Suprapubic skin (tissue), 4 donors: ENCODE measurements at regions not wholly inside any gene's neighbourhood (a gene's known extent, or its start where the extent isn't known, plus 50 kb on each side); places are given as distances from the start of the nearest gene placed in this dataset.
"Not testable (repeated sequence)": the region's sequence is repeated elsewhere in the genome, so short reads cannot be mapped to it uniquely, and the experiment has no call there.

Experiments
- DNase-seq, 2 donors: peaks; one replicate each; pipeline ENCODE4 v3.0.0-alpha.2; 2019; ENCODE audit warnings: low spot score in 2 of 2
- H3K27ac ChIP-seq: fragments of 200-600 bp; sonication (generic); one replicate; pipeline ENCODE4 v1.5.1; 2019
- H3K27me3 ChIP-seq: fragments of 200-600 bp; sonication (generic); one replicate; pipeline ENCODE4 v1.5.1; 2019
- H3K36me3 ChIP-seq: fragments of 200-600 bp; sonication (generic); one replicate; pipeline ENCODE4 v1.5.1; 2019
- H3K4me1 ChIP-seq: fragments of 200-600 bp; sonication (generic); one replicate; pipeline ENCODE4 v1.5.1; 2019
- H3K4me3 ChIP-seq: fragments of 200-600 bp; sonication (generic); one replicate; pipeline ENCODE4 v1.5.1; 2019; ENCODE audit warnings: mild to moderate bottlenecking
- H3K9me3 ChIP-seq: fragments of 200-600 bp; sonication (generic); one replicate; pipeline ENCODE4 v1.5.1; 2019
- EP300 ChIP-seq: sonication (generic); formaldehyde crosslinking; IDR thresholded peaks from one replicate; pipeline ENCODE4 v1.6.1; 2017; ENCODE audit warnings: antibody characterized with exemption
- POLR2A ChIP-seq, 2 donors: fragments of 450-650 bp; IDR thresholded peaks; one replicate each; pipeline ENCODE4 v1.6.1; 2017; ENCODE audit warnings: antibody characterized with exemption in 2 of 2, mild to moderate bottlenecking in 2 of 2, moderate library complexity in 2 of 2
- POLR2AphosphoS5 ChIP-seq, 3 donors: sonication (generic); formaldehyde crosslinking; IDR thresholded peaks; one replicate each; pipeline ENCODE4 v1.6.1; 2017; ENCODE audit warnings: antibody characterized with exemption in 3 of 3
- WGBS: methylation state at CpG from one replicate; pipeline ENCODE4 v1.1.5; 2018; 5-methylcytosine and 5-hydroxymethylcytosine counted together
- TF ChIP-seq, protein P1 (sequence below), 2 donors: fragments of 200-600 bp in 1 of 2; fragments of 450-650 bp in 1 of 2; sonication (generic) in 1 of 2; IDR thresholded peaks; one replicate each; pipeline ENCODE4 v1.5.1; 2016 to 2019; ENCODE audit warnings: antibody characterized with exemption in 2 of 2, mild to moderate bottlenecking in 1 of 2, moderate library complexity in 1 of 2

- DNase-seq, H3K4me1 ChIP-seq, H3K9me3 ChIP-seq, H3K4me3 ChIP-seq, H3K36me3 ChIP-seq, H3K27ac ChIP-seq, H3K27me3 ChIP-seq: not testable (repeated sequence)
- WGBS, result 40% methylated on average over 11 of the region's 13 CpGs
Observed at GRCh38 chr16:32066016-32066651, 187.0 kb upstream of the TP53TG3D start.

GRCh38 chr16:32071586-32071985, 181.5 kb upstream of the TP53TG3D start:
- H3K4me1 ChIP-seq, H3K4me3 ChIP-seq, H3K27me3 ChIP-seq, DNase-seq, H3K36me3 ChIP-seq, H3K27ac ChIP-seq, H3K9me3 ChIP-seq: not testable (repeated sequence)
- WGBS, result no CpG with 5 or more reads among the region's 3 CpGs

GRCh38 chr16:32083891-32084290, 169.2 kb upstream of the TP53TG3D start:
- H3K4me1 ChIP-seq, H3K9me3 ChIP-seq, H3K36me3 ChIP-seq, H3K4me3 ChIP-seq, H3K27ac ChIP-seq: not testable (repeated sequence)
- H3K27me3 ChIP-seq, result peaks cover 20% of the 10 kb centered on the region
- DNase-seq, result peak in 1 of 2 donors; percentile 41
- no CpG with 5 or more reads among the region's 15 CpGs for WGBS

- H3K4me1 ChIP-seq, H3K36me3 ChIP-seq, H3K9me3 ChIP-seq, H3K27ac ChIP-seq: not testable (repeated sequence)
- H3K27me3 ChIP-seq, result peaks cover 20% of the 10 kb centered on the region
- 18% methylated on average over 67 of the region's 86 CpGs for WGBS
- DNase-seq, result peak in 1 of 2 donors; percentile 54
- H3K4me3 ChIP-seq, result peak overlapping the region; percentile 49
Observed at GRCh38 chr16:32084656-32085401, 168.3 kb upstream of the TP53TG3D start.

DNA sequence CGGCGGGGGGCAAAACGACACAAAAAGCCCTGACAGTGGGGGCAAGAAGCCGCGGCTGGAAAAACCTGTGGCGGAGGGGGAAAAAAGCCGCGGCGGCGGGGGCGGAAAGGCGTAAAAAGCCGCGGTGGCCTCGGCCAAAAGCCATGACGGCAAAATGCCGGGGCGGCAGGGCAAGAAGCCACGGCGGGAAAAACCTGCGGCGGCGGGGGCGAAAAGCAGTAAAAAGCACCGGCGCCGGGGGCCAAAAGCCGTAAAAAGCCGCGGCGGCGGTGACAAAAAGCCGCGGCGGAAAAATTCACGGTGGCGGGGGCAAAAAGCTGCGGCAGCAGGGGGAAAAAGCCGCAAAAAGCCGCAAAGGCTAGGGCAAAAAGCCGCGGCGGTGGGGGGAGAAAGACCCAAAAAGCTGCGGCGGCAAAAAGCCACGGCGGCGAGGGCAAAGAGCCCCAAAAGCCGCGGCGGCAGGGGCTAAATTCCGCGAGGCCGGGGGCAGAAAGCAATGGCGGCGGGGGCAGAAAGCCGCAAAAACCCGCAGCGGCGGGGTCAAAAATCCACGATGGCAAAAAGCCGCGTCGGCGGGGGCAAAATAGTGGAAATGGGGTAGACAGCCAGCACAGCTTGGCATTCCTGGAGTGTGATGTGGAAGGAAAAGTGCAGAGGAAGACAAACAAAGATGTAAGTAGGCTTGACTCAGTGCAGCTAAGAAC, 167.5 kb upstream of the TP53TG3D start:
- peaks cover 20% of the 10 kb centered on the region for H3K27me3 ChIP-seq
- H3K9me3 ChIP-seq, H3K36me3 ChIP-seq, H3K4me1 ChIP-seq, H3K27ac ChIP-seq: not testable (repeated sequence)
- DNase-seq, result peak in 1 of 2 donors; percentile 37
- H3K4me3 ChIP-seq, result peak overlapping the region; percentile 49
- 10% methylated on average over 48 of the region's 65 CpGs for WGBS

- Histone ChIP-seq H3K4me3 (peak overlapping the region; percentile 63), H3K27me3 (peaks cover 19% of the 10 kb centered on the region)
- H3K36me3 ChIP-seq, H3K4me1 ChIP-seq, H3K27ac ChIP-seq, DNase-seq, H3K9me3 ChIP-seq: not testable (repeated sequence)
- WGBS, result 8% methylated on average over 45 of the region's 45 CpGs
Observed at GRCh38 chr16:32115562-32115961, 137.5 kb upstream of the TP53TG3D start.

DNA sequence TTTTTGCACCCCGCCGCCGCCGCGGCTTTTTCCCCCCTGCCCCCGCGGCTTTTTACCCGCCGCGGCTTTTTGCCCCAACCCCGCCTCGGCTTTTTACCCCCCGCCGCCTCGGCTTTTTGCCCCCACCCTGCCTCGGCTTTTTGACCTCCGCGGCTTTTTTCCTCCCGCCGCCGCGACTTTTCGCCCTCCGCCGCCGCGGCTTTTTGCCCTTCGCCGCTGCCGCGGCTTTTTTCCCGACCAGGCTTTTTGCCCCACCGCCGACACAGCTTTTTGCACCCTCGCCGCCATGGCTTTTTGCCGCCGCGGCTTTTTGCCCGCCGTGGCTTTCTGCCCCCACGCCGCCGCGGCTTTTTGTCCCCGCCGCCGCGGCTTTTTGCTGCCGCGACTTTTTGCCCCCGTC, 137.0 kb upstream of the TP53TG3D start:
- WGBS, result 1% methylated on average over 41 of the region's 52 CpGs
- H3K27me3 ChIP-seq, result peaks cover 19% of the 10 kb centered on the region
- H3K4me3 ChIP-seq, result peak overlapping the region; percentile 63
- H3K4me1 ChIP-seq, result peaks cover 9% of the 10 kb centered on the region
- no peaks in the 10 kb centered on the region for H3K36me3 ChIP-seq
- H3K9me3 ChIP-seq, result no peaks in the 10 kb centered on the region
- no peak overlapping the region for H3K27ac ChIP-seq
- DNase-seq, result no peak
- TF ChIP-seq EP300 (no peak), POLR2AphosphoS5 (IDR thresholded peaks at IDR 0.05) (no peak), POLR2A (IDR thresholded peaks at IDR 0.05) (no peak)
- TF ChIP-seq, protein P1, sequence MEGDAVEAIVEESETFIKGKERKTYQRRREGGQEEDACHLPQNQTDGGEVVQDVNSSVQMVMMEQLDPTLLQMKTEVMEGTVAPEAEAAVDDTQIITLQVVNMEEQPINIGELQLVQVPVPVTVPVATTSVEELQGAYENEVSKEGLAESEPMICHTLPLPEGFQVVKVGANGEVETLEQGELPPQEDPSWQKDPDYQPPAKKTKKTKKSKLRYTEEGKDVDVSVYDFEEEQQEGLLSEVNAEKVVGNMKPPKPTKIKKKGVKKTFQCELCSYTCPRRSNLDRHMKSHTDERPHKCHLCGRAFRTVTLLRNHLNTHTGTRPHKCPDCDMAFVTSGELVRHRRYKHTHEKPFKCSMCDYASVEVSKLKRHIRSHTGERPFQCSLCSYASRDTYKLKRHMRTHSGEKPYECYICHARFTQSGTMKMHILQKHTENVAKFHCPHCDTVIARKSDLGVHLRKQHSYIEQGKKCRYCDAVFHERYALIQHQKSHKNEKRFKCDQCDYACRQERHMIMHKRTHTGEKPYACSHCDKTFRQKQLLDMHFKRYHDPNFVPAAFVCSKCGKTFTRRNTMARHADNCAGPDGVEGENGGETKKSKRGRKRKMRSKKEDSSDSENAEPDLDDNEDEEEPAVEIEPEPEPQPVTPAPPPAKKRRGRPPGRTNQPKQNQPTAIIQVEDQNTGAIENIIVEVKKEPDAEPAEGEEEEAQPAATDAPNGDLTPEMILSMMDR (IDR thresholded peaks at IDR 0.05), result no peak

DNA sequence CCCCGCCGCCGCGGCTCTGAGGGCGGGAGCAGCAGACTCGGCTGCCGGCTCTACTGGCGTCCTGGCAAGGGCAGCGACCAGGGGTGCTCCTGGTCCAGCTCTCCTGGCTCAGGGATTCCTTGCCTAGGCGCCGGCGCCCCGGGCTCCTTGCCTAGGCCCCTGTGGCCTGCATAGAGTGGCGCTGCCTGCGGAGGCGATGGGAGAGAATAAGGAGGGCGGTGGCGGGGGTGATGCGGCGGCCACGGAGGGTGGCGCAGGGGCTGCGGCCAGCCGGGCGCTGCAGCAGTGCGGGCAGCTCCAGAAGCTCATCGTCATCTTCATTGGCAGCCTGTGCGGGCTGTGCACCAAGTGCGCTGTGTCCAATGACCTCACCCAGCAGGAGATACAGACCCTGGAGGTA, 136.6 kb upstream of the TP53TG3D start:
- H3K9me3 ChIP-seq, DNase-seq, H3K4me1 ChIP-seq, H3K36me3 ChIP-seq, H3K27ac ChIP-seq: not testable (repeated sequence)
- H3K27me3 ChIP-seq, result peaks cover 19% of the 10 kb centered on the region
- H3K4me3 ChIP-seq, result peak overlapping the region; percentile 63
- WGBS, result 33% methylated on average over 12 of the region's 29 CpGs

- H3K36me3 ChIP-seq, H3K9me3 ChIP-seq, DNase-seq, H3K27ac ChIP-seq, H3K4me1 ChIP-seq, H3K4me3 ChIP-seq: not testable (repeated sequence)
- 64% methylated on average over 1 of the region's 1 CpG for WGBS
- peaks cover 16% of the 10 kb centered on the region for H3K27me3 ChIP-seq
Observed at GRCh38 chr16:32120372-32120771, 132.7 kb upstream of the TP53TG3D start.

DNA sequence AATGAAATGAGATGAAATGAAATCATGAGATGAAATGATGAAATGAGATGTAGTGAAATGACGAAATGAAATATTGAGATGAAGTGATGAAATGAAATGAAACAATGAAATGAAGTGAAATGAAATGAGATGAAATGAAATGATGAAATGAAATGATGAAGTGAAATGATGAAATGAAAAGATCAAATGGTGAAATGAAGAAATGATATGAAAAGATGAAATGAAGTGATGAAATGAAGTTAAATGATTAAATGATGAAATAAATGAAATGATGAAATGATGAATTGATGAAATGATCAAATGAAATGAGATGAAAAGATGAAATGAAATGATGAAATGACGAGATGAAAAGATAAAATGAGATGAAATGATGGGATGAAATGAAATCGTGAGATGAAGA, 132.3 kb upstream of the TP53TG3D start:
- not testable (repeated sequence) for H3K36me3 ChIP-seq, DNase-seq, H3K27ac ChIP-seq, H3K4me1 ChIP-seq, H3K9me3 ChIP-seq, H3K4me3 ChIP-seq
- 77% methylated on average over 3 of the region's 3 CpGs for WGBS
- peaks cover 12% of the 10 kb centered on the region for H3K27me3 ChIP-seq

GRCh38 chr16:32121273-32121900, 131.7 kb upstream of the TP53TG3D start:
- not testable (repeated sequence) for H3K4me3 ChIP-seq, DNase-seq, H3K27me3 ChIP-seq, H3K27ac ChIP-seq, H3K9me3 ChIP-seq, H3K36me3 ChIP-seq, H3K4me1 ChIP-seq
- 78% methylated on average over 2 of the region's 2 CpGs for WGBS

GRCh38 chr16:32152434-32152833, 100.7 kb upstream of the TP53TG3D start:
- not testable (repeated sequence) for H3K36me3 ChIP-seq, DNase-seq, H3K9me3 ChIP-seq, H3K4me1 ChIP-seq, H3K27ac ChIP-seq, H3K27me3 ChIP-seq, H3K4me3 ChIP-seq
- no CpG with 5 or more reads among the region's 8 CpGs for WGBS
